ENCODE measurements at regions not wholly inside any gene's neighbourhood (a gene's known extent, or its start where the extent isn't known, plus 50 kb on each side); places are given as distances from the start of the nearest gene placed in this dataset.

DNA sequence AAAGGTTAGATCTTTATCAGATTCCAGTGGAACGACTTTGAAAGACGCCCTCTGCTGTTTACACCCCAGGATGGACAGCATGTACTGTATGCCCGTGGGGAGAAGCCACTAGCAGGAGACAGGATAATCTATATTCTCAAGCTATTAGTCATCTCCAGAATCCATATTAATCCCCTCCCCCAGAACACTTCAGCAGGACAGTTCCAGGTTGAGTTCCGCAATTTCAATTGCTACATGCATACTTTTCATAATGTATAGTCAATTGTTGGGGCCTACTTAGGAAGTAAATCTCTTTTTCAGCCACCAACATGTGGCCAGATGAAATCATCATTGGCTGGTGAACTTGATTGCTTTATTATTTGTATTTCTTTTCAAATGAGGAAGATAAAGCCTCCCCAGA lies 313.1 kb upstream of the SMIM30 start:
- Histone ChIP-seq H3K36me3 (no peaks in the 10 kb centered on the region), H3K27me3 (no peaks in the 10 kb centered on the region), H3K27ac (no peak overlapping the region), H3K4me3 (no peak overlapping the region), H3K4me1 (no peaks in the 10 kb centered on the region), H3K9me3 (no peaks in the 10 kb centered on the region)
- ATAC-seq (no peak), DNase-seq (no peak)
- intact Hi-C loops (cut with DNase I): no loop called here
- TF ChIP-seq, protein P1, sequence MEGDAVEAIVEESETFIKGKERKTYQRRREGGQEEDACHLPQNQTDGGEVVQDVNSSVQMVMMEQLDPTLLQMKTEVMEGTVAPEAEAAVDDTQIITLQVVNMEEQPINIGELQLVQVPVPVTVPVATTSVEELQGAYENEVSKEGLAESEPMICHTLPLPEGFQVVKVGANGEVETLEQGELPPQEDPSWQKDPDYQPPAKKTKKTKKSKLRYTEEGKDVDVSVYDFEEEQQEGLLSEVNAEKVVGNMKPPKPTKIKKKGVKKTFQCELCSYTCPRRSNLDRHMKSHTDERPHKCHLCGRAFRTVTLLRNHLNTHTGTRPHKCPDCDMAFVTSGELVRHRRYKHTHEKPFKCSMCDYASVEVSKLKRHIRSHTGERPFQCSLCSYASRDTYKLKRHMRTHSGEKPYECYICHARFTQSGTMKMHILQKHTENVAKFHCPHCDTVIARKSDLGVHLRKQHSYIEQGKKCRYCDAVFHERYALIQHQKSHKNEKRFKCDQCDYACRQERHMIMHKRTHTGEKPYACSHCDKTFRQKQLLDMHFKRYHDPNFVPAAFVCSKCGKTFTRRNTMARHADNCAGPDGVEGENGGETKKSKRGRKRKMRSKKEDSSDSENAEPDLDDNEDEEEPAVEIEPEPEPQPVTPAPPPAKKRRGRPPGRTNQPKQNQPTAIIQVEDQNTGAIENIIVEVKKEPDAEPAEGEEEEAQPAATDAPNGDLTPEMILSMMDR (IDR thresholded peaks at IDR 0.05): no peak

DNA sequence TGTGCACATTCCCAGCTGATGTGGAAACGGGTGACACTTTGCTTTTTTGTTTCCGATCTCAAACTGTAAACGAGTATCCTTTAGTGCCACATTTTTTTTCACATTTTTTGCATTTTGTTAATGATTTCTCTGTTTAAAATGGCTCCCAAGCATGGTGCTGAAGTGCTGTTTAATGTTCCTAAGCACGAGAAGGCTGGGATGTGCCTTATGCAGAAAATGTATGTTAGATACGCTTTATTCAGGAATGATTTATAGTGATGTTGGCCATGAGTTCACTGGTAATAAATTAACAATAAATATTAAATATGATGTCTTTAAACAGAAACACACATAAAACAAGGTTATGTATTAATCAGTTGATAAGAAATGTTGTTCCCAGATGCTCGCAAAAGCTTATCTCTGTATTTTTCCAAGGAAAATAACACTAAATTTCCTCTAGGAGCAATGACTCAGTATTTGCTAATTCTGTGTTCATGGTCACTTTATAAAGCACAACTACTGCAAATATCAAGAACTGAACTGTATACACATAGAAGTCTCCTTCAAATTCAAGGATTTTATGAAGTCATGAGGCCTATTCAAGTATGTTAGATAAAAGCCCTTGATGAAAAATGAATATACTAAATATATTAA lies 305.9 kb upstream of the SMIM30 start:
- TF ChIP-seq, protein P1 (IDR thresholded peaks at IDR 0.05): no peak
- Histone ChIP-seq H3K9me3 (no peaks in the 10 kb centered on the region), H3K4me3 (no peak overlapping the region), H3K4me1 (no peaks in the 10 kb centered on the region), H3K27me3 (no peaks in the 10 kb centered on the region), H3K36me3 (no peaks in the 10 kb centered on the region), H3K27ac (no peak overlapping the region)
- no peak for ATAC-seq
- no peak for DNase-seq
- intact Hi-C loops (cut with DNase I): no loop called here

DNA sequence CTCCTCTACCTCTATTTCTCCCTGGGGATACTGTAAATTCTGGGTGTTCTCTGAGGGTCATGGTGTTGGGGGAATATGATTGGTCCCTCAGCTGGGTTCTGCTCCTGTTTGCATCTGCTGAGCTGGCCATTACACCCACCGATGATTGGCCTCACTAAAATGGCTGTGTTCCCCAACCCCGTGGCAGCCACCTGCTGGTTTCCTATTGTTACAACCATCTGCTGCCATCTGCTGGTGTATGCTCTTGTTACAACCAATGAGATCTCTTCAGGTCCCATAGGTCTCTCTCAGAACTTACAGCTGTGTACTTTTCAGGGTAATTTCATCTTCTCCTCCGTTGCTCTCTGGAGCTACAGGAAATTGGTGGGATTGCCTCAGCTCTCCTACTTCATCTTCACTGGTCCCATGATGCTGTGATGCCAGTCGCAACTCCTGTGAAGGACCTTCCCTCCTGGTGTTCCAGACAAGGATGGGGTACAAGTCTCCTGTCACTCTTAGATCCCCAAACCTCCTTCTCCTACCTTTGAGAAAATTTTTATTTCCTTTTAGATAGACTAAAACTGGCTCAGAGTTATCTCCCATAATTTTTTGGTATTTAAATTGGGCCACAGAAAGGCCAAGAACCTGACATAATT lies 303.5 kb upstream of the SMIM30 start:
- intact Hi-C loops (cut with DNase I): no loop called here

DNA sequence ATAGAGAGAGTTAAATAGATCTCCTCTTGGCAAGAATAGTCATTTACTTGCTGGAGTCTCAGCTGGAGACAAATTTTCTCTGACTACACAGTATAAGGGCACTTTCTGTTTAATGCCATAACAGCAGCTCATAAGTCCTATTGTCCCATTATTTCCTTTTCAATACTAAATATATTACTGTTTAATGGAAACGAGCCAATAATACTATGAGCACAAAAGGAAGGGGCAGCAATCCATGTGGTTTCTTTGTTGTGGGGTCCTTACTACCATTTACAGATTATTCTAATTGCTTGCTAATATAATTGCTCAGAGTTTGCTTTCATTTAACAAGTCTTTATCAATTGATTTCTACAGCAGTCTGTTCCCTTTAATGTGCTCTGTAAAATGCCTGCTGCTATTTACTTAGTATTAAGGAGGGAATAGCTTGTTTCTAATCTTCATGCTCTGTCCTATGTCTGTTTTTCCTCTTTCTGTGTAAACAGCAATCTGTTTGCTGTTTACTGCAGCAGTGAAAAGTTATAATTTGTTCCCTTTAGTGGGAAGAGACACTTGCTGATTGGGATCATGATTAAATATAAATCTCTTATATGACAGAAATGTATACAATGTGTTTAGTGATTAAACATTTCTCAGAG lies 296.2 kb upstream of the SMIM30 start:
- ATAC-seq (no peak), DNase-seq (no peak)
- no peaks in the 10 kb centered on the region for H3K36me3 ChIP-seq
- H3K27ac ChIP-seq: no peak overlapping the region
- H3K4me3 ChIP-seq: no peak overlapping the region
- H3K27me3 ChIP-seq: no peaks in the 10 kb centered on the region
- intact Hi-C loops (cut with DNase I): no loop called here
- no peaks in the 10 kb centered on the region for H3K4me1 ChIP-seq
- H3K9me3 ChIP-seq: no peaks in the 10 kb centered on the region
- TF ChIP-seq, protein P1 (IDR thresholded peaks at IDR 0.05): no peak

More for the DNA sequence above, 303.5 kb upstream of the SMIM30 start:
- ATAC-seq (peak; percentile 99), DNase-seq (peak; percentile 76)
- TF ChIP-seq, protein P1 (IDR thresholded peaks at IDR 0.05): peak; percentile 76
- no peaks in the 10 kb centered on the region for H3K36me3 ChIP-seq
- H3K4me1 ChIP-seq: no peaks in the 10 kb centered on the region
- no peak overlapping the region for H3K4me3 ChIP-seq
- no peaks in the 10 kb centered on the region for H3K27me3 ChIP-seq
- no peak overlapping the region for H3K27ac ChIP-seq
- H3K9me3 ChIP-seq: no peaks in the 10 kb centered on the region

DNA sequence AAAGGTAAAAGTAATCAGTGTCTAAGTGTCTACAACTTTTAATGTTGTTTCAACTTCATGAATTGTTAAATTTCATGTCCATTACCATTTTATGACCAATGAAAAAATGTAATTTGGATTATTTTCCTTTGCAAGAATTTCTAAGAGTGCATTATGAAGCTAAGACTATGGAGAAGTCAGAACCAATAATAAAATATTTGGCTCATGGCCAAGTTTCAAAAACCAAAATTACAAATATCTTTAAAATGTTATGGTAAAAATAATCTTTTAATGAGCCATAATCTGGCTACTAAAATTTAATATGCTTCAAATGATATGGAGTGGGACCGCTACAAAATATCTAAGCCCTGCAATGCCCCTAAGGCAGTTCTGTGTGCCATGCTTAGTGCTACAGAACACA lies 294.1 kb upstream of the SMIM30 start:
- ATAC-seq: no peak
- no peaks in the 10 kb centered on the region for H3K4me1 ChIP-seq
- no peaks in the 10 kb centered on the region for H3K27me3 ChIP-seq
- H3K9me3 ChIP-seq: no peaks in the 10 kb centered on the region
- H3K27ac ChIP-seq: no peak overlapping the region
- intact Hi-C loops (cut with DNase I): no loop called here
- no peak for DNase-seq
- no peak overlapping the region for H3K4me3 ChIP-seq
- TF ChIP-seq, protein P1 (IDR thresholded peaks at IDR 0.05): no peak
- no peaks in the 10 kb centered on the region for H3K36me3 ChIP-seq

Data from upper lobe of right lung (tissue), 1 donor.